ENCODE measurements at regions not wholly inside any gene's neighbourhood (a gene's known extent, or its start where the extent isn't known, plus 50 kb on each side); places are given as distances from the start of the nearest gene placed in this dataset.

- H3K4me3 ChIP-seq (ENCODE audit: low read length) = no peak overlapping the region
- TF ChIP-seq CTCF (conservative IDR thresholded peaks at IDR 0.05; ENCODE audit: low read length) = no peak
- no peak for DNase-seq (ENCODE audit: low read depth)
Measured at GRCh38 chr18:74023220-74023619, 124.4 kb downstream of the FBXO15 start.

- no peak for TF ChIP-seq CTCF (conservative IDR thresholded peaks at IDR 0.05; ENCODE audit: low read length)
- no peak overlapping the region for H3K4me3 ChIP-seq (ENCODE audit: low read length)
- no peak for DNase-seq (ENCODE audit: low read depth)
Measured at GRCh38 chr18:74019864-74020263, 127.8 kb downstream of the FBXO15 start.

GRCh38 chr18:74013955-74014354 lies 133.7 kb downstream of the FBXO15 start:
- TF ChIP-seq CTCF (conservative IDR thresholded peaks at IDR 0.05; ENCODE audit: low read length) = no peak
- DNase-seq (ENCODE audit: low read depth) = peak; percentile 70
- H3K4me3 ChIP-seq (ENCODE audit: low read length) = no peak overlapping the region

GRCh38 chr18:74012954-74013630 lies 134.5 kb downstream of the FBXO15 start:
- DNase-seq (ENCODE audit: low read depth) = no peak
- TF ChIP-seq CTCF (conservative IDR thresholded peaks at IDR 0.05; ENCODE audit: low read length) = no peak
- H3K4me3 ChIP-seq (ENCODE audit: low read length) = no peak overlapping the region

- TF ChIP-seq CTCF (conservative IDR thresholded peaks at IDR 0.05; ENCODE audit: low read length) = no peak
- DNase-seq (ENCODE audit: low read depth) = no peak
- H3K4me3 ChIP-seq (ENCODE audit: low read length) = no peak overlapping the region
Measured at GRCh38 chr18:74006143-74006542, 141.5 kb downstream of the FBXO15 start.

- no peak overlapping the region for H3K4me3 ChIP-seq (ENCODE audit: low read length)
- TF ChIP-seq CTCF (conservative IDR thresholded peaks at IDR 0.05; ENCODE audit: low read length) = no peak
- DNase-seq (ENCODE audit: low read depth) = no peak
Measured at GRCh38 chr18:74005320-74006109, 142.1 kb downstream of the FBXO15 start.

All from AG10803 (cell line).